Panc1 (cell line): ENCODE measurements at regions not wholly inside any gene's neighbourhood (a gene's known extent, or its start where the extent isn't known, plus 50 kb on each side); places are given as distances from the start of the nearest gene placed in this dataset.

Experiments
- POLR2AphosphoS5 ChIP-seq: IDR thresholded peaks from 2 replicates; pipeline ENCODE4 v1.6.1; 2012; ENCODE audit warnings: mild to moderate bottlenecking, low read depth, low read length, moderate library complexity
- TF ChIP-seq, protein P1 (sequence below): fragments of 450-650 bp; IDR thresholded peaks from 2 replicates; pipeline ENCODE4 v1.5.1; 2017; ENCODE audit warnings: mild to moderate bottlenecking

DNA sequence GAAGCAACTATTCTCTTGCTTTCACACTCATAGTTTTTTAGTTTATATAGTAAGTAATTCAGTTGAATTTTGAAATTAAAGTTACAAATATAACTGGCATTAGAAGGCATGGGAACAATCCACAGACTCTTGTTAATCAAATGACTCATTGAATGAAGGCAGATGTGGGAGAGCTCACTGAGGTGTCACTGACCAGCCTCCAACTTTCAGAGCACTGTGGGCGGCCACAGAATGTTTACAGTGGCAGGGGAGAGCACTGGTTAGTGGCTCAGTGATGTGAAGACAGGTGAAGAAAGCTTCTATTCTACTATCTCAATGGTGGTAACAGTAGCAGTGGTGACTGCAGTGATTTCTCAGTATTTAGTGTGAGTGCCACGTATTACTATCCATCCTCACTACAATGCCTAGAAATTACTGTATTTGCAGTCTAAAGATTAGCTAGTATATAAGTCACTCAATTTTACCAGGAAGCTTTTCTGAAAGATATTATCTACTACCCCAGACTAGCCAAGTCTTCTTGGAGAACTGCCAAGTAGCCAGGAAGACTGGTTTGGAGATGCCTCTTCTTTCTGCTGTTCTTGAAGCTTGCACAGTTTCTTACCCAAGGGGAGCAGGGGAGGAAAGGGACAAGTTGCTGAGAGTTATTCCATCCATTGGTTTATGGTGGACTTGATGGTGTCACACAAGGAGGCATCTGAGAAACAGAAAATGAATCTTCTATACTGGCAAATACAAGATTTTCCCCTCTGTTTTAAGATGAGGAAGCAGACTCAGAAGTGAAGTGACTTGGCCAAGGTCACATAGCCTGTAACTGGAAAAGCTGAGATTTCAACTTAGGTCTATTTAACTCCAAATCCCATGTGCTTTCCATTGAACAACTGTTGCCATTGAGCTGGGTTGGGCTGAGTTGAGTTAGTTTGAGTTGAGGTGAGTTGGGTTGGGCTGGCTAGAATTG lies 231.2 kb downstream of the ANKRD60 start:
- TF ChIP-seq, protein P1, sequence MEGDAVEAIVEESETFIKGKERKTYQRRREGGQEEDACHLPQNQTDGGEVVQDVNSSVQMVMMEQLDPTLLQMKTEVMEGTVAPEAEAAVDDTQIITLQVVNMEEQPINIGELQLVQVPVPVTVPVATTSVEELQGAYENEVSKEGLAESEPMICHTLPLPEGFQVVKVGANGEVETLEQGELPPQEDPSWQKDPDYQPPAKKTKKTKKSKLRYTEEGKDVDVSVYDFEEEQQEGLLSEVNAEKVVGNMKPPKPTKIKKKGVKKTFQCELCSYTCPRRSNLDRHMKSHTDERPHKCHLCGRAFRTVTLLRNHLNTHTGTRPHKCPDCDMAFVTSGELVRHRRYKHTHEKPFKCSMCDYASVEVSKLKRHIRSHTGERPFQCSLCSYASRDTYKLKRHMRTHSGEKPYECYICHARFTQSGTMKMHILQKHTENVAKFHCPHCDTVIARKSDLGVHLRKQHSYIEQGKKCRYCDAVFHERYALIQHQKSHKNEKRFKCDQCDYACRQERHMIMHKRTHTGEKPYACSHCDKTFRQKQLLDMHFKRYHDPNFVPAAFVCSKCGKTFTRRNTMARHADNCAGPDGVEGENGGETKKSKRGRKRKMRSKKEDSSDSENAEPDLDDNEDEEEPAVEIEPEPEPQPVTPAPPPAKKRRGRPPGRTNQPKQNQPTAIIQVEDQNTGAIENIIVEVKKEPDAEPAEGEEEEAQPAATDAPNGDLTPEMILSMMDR, result no peak
- no peak for TF ChIP-seq POLR2AphosphoS5
